Brain microvascular endothelial cell (primary cell): ENCODE measurements at regions not wholly inside any gene's neighbourhood (a gene's known extent, or its start where the extent isn't known, plus 50 kb on each side); places are given as distances from the start of the nearest gene placed in this dataset.

Experiments used
- DNase-seq: peaks from one replicate; pipeline ENCODE4 v3.0.0-alpha.2; 2020
- H3K27ac ChIP-seq: fragments of 250-450 bp; sonication (Bioruptor Pico); 2 replicates; pipeline ENCODE4 v1.5.1; 2020; ENCODE audit warnings: mild to moderate bottlenecking, moderate library complexity
- H3K27me3 ChIP-seq: fragments of 250-450 bp; sonication (Bioruptor Pico); replicated peaks from 2 replicates; pipeline ENCODE4 v1.5.1; 2020; ENCODE audit warnings: mild to moderate bottlenecking
- H3K36me3 ChIP-seq: fragments of 250-450 bp; sonication (Bioruptor Pico); replicated peaks from 2 replicates; pipeline ENCODE4 v1.5.1; 2020; ENCODE audit warnings: mild to moderate bottlenecking
- H3K4me3 ChIP-seq: 2 replicates; pipeline ENCODE4 v1.5.1; 2011; ENCODE audit warnings: low read depth, mild to moderate bottlenecking, control low read depth, low read length, moderate library complexity
- in situ Hi-C: cut with HindIII; loops from 2 replicates; pipeline ENCODE4 v1.10.0; 2017; ENCODE audit warnings: low sequenced_read_pairs, low pct_ligation_motif_present
- TF ChIP-seq, protein P1 (sequence below): IDR thresholded peaks from 2 replicates; pipeline ENCODE4 v1.5.1; 2011; ENCODE audit warnings: low read depth, mild to moderate bottlenecking, moderate library complexity, low read length, control low read depth, inconsistent platforms; ENCODE audit errors: missing control alignments

DNA sequence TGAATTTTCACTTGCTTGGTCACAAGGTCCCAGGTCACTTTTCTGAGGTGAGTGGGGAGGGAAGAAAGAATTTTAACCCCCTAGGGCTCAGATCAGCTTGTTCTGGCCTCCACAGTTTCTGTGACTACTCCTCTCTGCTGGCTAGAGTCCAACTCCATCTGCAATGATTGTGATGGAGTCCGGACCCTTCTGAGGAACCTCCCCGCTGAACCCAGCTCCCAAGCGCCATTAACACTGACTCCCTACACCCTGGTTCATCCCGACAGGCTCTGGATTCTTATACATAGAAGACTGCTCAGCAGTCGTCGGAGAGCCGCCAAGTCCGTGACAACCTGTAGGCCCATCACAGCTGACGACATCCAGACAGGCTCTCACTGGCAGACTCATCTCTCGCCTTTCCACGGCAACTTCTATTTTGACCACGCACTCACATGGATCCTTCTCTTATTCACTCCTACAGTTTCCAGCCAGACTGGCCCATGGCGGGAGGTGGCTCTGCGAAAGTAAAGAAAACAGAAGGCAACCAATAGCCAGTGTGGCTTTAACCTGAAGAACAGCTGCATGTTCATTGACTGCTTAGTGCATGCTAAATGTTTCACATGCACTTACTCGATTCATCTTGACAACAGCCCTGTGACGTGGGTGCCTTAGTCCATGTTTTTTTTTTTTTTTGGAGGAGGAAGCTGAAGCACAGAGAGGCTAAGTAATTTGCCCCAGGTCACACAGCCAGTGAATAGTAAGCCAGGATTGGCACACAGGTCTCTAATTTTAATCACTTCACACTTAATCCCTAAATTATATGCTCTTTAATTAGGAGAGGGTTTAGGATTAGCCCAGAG, 68.0 kb upstream of the PRDM11 start:
- no peak for DNase-seq
- no peak overlapping the region for H3K27ac ChIP-seq
- H3K27me3 ChIP-seq: peaks cover 2% of the 10 kb centered on the region
- TF ChIP-seq, protein P1, sequence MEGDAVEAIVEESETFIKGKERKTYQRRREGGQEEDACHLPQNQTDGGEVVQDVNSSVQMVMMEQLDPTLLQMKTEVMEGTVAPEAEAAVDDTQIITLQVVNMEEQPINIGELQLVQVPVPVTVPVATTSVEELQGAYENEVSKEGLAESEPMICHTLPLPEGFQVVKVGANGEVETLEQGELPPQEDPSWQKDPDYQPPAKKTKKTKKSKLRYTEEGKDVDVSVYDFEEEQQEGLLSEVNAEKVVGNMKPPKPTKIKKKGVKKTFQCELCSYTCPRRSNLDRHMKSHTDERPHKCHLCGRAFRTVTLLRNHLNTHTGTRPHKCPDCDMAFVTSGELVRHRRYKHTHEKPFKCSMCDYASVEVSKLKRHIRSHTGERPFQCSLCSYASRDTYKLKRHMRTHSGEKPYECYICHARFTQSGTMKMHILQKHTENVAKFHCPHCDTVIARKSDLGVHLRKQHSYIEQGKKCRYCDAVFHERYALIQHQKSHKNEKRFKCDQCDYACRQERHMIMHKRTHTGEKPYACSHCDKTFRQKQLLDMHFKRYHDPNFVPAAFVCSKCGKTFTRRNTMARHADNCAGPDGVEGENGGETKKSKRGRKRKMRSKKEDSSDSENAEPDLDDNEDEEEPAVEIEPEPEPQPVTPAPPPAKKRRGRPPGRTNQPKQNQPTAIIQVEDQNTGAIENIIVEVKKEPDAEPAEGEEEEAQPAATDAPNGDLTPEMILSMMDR: no peak
- H3K4me3 ChIP-seq: no peak overlapping the region
- in situ Hi-C loops: no loop called here
- H3K36me3 ChIP-seq: no peaks in the 10 kb centered on the region

DNA sequence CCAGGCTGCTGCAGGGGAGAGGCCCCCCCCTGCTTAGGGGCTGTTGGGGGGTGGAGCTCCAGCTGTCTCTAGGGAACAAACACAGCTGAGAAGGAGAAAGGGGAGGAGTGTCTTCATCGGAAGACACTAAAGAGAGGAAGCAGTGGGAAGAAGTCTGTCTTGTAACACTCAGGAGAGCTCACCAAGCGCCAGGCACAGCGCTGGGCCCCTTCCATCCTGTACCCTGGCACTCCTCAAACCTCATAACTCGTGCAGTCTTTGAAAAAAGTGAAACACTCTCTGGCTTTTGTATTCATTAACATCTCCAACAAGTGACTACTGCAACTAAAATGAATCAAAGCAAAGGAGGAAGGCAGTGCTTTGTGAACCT, 67.4 kb upstream of the PRDM11 start:
- no peak for DNase-seq
- Histone ChIP-seq H3K4me3 (no peak overlapping the region), H3K27ac (no peak overlapping the region), H3K36me3 (no peaks in the 10 kb centered on the region), H3K27me3 (no peaks in the 10 kb centered on the region)
- in situ Hi-C loops: no loop called here
- TF ChIP-seq, protein P1: no peak

DNA sequence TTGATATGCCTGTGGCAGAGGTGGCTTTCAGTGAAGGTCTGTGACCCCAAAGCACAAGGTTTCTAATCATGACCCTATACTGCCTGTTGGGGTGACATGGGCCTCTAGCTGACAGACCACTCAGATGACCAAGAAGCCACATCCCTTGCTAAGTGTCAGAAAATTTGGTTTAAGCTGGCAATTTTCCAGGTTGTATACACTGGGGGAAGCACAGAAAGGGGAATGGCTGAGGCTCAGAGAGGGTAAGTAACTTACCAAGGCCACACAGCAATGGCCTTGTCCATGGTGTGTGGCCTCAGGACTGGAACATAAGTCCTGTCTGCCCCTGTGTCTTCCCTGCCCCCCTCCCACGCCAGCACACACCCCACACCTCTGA, 66.9 kb upstream of the PRDM11 start:
- Histone ChIP-seq H3K27ac (no peak overlapping the region), H3K36me3 (no peaks in the 10 kb centered on the region), H3K27me3 (no peaks in the 10 kb centered on the region), H3K4me3 (no peak overlapping the region)
- in situ Hi-C loops: no loop called here
- TF ChIP-seq, protein P1: no peak
- DNase-seq: no peak

DNA sequence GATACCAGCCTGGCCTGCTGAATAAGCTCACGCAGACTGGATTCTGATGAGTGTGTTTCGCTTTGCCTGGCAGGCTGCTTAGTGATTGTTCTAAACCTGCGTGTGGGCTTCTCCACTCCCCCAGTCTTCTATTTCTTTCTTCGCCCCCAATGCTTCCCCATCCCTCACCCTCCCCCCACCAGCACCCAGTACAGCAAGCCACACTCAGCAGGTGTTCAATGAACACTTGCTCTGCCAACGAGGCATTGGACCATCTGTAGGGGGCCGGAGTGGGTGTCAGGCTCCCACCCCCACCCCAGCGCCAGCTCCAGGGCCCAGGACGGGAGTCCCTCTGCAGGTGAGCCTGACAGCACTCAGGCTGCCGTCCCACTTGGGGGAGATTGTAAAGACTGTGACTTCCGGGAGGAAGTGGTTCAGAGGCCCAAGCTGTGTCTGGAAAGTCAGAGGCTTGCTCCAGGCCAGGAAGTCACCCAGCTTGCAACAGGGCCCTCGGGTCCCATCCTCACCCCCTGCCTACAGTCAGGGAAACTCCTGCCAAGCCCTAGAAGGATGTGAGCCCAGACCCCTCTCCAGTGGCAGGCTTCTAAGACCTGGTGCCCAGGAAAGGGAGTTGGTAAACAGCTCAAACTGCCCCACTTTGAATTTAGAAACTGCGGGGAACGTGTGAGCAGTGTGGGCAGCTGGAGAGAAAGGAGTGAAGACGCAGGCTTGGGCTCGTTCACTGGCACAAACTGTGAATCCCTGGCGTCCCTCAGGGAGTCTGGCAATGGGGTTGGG, 66.3 kb upstream of the PRDM11 start:
- no peak for DNase-seq
- Histone ChIP-seq H3K27me3 (no peaks in the 10 kb centered on the region), H3K36me3 (no peaks in the 10 kb centered on the region), H3K27ac (no peak overlapping the region), H3K4me3 (no peak overlapping the region)
- in situ Hi-C loops: no loop called here
- TF ChIP-seq, protein P1: no peak

DNA sequence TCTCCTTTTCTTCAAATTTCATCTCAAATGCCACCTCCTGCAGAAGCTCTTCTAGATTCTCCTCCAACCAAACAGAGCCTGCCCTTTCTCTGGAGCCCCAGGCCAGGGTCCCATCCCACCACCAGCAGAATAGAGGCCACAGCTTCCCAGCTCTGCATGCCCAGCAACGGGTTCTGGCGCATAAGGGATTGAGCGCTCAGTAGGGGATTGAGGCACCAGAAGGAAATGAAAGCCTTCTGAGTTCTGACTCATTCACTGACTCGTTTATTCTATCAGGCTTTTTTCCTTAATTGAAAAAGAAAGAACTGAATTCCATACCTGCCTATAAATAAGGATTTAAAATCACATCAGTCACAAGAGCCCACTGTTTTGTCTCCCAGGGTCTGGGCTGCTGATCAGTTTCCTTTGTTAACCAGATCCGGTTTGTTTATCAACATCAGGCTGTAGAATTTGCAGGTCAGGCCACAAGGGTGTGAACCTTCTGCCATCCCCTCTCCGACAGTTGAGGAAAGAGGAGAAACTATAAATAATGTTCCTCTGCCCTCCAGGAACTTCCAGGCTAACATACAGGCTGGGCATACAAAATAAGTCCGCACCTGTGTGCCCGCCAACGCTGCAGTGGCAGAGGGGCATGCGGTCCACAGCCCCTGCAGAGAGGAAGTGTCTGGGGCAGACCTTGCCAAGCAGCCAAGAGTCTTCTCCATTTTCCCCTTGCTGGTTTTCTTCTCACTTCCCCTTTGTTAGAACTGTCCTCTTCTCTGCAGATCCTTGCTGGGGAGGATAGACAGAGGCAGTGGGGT, 63.5 kb upstream of the PRDM11 start:
- no peaks in the 10 kb centered on the region for H3K27me3 ChIP-seq
- in situ Hi-C loops: no loop called here
- H3K4me3 ChIP-seq: no peak overlapping the region
- TF ChIP-seq, protein P1: no peak
- H3K27ac ChIP-seq: no peak overlapping the region
- no peaks in the 10 kb centered on the region for H3K36me3 ChIP-seq
- DNase-seq: no peak
